ENCODE measurements at regions not wholly inside any gene's neighbourhood (a gene's known extent, or its start where the extent isn't known, plus 50 kb on each side); places are given as distances from the start of the nearest gene placed in this dataset.
"Not testable (repeated sequence)": the region's sequence is repeated elsewhere in the genome, so short reads cannot be mapped to it uniquely, and the experiment has no call there.

DNA sequence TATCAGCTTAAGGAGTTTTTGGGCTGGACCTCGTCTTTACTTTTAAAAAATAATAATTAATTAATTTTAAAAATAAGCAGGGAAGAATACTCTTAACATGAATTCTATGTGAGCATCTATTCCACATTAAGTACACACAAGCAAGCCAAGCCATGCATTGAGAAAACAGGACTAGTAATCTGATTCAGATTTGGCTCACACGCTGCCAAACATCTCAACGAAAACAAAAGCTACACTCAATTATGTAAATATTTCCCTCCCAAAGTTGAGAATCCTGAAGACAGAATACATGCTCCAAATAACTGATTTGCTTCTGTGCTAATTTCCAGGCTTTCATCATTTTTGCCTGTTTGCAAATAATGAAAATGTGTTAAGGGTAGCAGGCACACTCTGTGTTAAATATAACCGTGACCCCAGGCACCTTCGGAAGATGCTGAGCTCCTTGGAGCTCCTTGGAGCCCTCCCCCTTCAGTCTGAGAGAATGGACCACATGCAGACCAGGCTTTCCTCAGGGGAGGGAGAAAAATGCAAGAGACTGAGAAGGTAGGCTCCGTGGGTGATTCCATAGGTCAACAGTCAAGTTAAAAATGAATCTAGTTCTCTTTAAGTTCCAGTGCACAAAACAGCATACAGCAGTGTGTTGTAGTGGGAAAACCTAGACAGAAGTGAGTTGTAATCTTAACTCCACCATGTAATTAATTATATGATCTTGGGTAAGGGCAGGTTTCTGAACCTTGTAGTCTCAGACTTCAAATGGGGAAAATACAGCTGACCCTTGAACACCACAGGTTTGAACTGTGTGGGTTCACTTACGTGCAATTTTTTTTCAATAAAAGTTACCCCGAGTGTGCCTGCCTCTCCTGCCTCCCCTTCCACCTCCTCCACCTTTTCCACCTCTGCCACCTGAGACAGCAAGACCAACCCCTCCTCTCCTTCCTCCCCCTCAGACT is 161.3 kb upstream of the RREB1 start:
- DNase-seq (ENCODE audit: low spot score): no peak

DNA sequence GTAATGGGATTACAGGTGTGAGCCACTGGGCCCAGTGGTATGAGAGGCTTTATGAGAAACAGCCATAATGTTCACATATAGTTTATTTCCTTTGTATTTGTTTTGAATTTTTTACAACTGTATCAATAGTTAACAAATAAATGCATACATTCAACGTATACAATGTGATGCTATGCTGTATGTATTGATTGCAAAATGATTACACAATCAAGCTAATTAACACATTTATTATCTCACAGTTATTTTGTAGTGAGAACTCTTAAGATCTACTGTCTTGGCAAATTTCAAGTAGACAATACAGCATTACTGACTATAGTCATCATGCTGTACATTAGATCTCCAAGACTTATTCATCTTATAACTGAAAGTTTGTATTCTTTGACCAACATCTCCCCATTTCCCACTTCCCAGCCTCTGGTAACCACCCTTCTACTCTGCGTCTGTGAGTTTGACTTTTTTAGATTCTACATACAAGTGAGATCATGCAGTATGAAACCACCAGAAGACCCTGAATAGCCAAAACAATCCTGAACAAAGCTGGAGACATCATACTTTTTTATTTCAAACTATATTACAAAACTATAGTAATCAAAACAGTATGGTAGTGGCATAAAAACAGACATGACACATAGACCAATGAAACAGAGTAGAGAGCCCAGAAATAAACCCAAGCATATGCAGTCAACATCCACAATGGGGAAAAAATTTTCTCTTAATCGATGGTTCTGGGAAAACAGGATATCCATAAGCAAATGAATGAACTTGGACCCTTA is 157.2 kb upstream of the RREB1 start:
- no peak for DNase-seq (ENCODE audit: low spot score)

GRCh38 chr6:6951355-6951754 is 156.4 kb upstream of the RREB1 start:
- no peak for DNase-seq (ENCODE audit: low spot score)

DNA sequence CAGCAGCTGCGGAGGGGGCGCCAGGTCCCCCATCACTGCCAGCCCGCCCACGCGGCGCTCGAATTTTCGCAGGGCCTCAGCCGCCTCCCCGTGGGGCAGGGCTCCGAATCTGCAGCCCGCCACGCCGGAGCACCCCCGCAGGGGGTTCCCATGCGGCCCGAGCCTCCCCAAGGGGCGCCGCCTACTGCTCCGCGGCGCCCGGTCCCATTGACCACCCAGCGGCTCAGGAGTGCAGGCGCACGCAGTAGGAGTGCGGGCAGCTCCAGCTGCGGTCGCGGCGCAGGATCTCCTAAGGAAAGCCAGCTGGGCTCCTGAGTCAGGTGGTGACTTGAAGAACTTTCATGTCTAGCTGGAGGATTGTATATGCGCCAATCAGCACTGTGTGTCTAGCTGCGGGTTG is 155.3 kb upstream of the RREB1 start:
- no peak for DNase-seq (ENCODE audit: low spot score)

- not testable (repeated sequence) for DNase-seq (ENCODE audit: low spot score)
Measured at GRCh38 chr6:6952927-6953326, 154.8 kb upstream of the RREB1 start.

DNA sequence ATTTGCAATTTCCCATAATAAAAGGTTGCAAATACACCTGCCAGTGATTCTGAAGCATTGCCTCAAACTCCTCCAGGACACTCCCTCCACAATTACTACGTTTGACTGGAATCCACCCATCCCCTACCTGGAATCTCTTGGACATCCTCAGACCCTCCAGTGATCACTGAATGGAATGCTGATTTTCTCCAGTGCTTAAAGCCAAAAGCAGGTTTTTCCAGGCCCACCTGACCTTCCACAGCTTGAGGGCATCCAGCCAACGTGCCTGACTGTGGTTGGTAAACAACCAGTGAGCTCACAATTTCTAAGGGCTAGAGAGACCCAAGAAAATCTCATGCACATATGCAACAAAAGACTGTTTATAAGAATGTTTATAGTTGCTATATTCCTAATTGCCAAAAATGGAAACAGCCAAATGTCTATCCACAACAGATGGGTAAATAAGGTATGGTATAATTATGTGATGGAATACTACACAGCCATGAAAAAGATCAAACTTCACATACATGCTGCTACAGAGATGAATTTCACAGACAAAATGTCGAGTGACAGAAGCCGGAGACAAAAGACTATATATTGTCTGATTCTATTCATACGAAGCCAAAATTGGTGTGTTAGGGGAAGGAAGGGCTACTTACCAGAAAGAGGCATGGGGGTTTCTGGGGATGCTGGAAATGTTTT is 147.1 kb upstream of the RREB1 start:
- DNase-seq (ENCODE audit: low spot score): no peak

GRCh38 chr6:6962086-6962485 is 145.7 kb upstream of the RREB1 start:
- no peak for DNase-seq (ENCODE audit: low spot score)

DNA sequence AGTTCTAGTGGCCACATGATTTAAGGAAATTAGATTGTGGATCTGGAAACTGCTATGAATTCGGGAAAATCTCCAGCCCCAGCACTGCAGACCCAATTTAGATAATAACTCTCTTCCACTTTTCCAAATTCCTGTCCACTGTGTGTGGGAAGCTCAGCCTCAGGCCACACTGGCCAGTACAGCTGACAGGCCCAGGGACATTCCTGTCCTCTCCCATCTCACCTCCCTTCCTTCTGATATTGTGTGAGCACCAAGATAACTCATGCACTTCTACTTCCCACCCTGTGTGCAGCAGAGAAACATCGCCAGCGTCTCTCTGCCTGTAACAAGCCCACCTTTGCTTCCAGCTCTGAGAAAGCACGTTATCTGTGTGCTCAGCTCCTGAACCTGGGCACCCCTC is 145.1 kb upstream of the RREB1 start:
- DNase-seq (ENCODE audit: low spot score): no peak

DNA sequence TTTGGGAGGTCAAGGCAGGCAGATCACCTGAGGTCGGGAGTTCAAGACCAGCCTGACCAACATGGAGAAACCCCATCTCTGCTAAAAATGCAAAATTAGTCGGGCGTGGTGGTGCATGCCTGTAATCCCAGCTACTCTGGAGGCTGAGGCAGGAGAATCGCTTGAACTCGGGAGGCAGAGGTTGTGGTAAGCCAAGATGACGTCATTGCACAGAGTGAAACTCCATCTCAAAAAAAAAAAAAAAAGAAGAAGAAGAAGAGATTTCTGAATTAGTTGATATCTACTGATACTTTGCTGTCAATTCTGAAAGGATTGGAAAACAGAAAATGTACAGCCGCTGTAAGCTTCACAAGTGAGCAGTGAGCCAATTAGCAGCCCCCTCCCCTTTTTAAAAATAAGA is 144.4 kb upstream of the RREB1 start:
- not testable (repeated sequence) for DNase-seq (ENCODE audit: low spot score)

DNA sequence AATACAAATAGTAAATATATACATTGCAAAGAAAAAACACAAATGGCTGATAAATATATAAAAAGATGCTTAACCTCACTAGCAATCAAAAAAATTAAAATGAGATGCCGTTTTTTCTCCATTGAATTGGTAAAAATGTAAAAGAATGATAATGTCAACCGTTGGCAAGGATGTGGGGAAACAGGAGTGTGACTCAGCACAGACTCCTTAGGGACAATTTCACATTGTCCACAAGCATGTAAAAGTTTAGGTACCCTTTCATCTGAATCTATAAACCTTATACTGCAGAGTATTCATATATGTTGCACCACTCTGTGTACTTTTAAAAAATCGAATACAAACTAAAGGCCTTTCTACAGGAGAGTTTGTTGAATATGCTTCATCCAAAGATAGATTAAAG is 143.1 kb upstream of the RREB1 start:
- DNase-seq (ENCODE audit: low spot score): no peak

- no peak for DNase-seq (ENCODE audit: low spot score)
Measured at GRCh38 chr6:6966127-6966526, 141.6 kb upstream of the RREB1 start.

- DNase-seq (ENCODE audit: low spot score): no peak
Measured at GRCh38 chr6:6966569-6966968, 141.2 kb upstream of the RREB1 start.

DNA sequence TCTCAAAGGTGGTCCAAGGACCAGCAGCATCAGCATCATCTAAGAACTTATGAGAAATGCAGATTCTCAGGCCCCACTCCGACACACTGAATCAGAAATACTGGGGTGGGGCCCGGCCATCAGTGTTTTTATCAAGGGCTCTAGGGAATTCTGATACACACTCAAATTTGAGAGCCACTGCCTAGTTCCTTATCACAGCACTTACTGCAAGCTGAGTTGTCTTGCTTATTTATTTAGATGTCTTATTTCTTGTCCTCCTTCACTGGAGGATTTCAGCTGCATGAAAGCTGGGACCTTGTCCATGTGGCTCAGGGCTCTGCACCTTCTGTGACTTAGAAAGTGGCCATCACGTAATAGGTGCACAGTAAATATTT is 139.4 kb upstream of the RREB1 start:
- no peak for DNase-seq (ENCODE audit: low spot score)

DNA sequence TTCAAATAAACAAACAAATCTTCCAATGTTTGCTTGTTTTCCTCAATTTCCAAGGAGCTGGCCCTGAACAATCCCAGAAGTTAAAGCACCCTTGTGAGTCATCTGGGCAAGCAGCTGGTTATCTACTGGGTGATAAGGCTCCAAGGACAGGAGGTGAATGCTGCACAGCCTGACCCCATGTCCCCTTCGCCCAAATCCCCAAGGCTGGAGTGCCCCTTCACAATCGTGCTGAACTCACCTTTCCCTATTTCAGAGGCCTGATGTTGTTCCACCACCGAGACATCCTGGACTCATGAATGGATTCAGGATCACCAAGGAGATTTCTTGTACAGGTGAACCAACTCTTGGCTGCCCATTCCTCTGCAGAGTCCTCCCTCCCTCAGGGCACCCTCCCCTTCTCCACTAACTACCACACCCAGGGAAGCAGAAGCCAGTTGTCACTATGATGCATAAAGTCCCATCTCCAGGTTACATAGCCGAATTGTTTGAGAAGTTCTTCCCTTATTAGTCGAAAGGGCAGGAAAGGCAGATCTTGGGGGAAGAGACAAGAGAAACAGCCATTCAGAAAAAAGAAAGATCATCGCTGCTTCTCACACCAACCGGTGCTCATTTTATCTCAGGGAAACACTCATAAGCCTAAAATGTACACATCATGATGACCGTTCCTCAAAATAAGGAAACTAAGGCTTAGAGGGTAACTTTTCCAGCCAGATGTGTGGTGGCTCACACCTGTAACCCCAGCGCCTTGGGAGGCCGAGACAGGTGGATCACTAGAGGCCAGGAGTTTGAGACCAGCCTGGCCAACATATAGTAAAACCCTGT is 138.8 kb upstream of the RREB1 start:
- no peak for DNase-seq (ENCODE audit: low spot score)

DNA sequence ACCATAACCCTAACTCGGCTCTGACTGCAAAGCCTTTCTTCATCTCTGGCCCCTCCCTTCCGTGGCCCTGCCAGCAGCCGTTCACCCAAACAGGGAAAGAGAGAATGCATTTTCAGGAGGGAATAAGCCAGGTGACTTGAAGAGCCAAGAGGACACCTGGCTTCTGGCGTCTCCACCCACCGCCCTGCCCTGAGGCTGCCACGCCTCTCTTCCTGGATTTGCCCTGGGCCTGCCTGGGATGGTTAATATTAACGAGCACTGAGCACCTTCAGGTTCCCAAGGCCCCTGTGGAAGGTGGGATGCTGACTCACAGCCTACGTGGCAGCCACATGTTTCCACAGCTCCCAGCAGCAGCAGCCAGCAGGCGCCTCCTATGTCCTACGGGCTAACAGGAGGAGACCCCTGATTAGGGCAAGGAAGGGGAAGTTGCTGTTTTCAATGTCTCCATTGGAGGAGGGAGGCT is 138.0 kb upstream of the RREB1 start:
- peak; percentile 94 for DNase-seq (ENCODE audit: low spot score)

- DNase-seq (ENCODE audit: low spot score): no peak
Measured at GRCh38 chr6:6970851-6971250, 136.9 kb upstream of the RREB1 start.

GRCh38 chr6:6971369-6971768 is 136.4 kb upstream of the RREB1 start:
- DNase-seq (ENCODE audit: low spot score): no peak

- DNase-seq (ENCODE audit: low spot score): no peak
Measured at GRCh38 chr6:6972456-6972855, 135.3 kb upstream of the RREB1 start.

DNA sequence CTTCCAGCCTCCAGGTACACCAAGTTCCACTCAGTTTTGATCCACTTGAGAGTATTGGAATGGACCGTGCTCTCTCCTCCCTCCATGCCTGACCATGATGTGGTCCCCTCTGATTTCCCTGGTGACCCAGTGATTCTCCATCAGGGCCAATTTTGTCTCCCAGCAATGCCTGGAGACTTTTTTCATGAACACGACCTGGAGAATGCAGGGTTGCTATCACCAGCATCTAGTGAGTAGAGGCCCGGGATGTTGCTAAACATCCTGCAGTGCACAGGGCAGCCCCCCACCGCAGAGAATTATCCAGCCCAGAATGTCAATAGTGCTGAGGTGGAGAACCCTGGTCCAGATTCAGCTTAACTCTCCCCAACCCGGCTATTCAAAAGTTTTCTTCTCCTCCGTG is 134.0 kb upstream of the RREB1 start:
- DNase-seq (ENCODE audit: low spot score): no peak

- DNase-seq (ENCODE audit: low spot score): no peak
Measured at GRCh38 chr6:6975459-6976111, 132.2 kb upstream of the RREB1 start.

DNA sequence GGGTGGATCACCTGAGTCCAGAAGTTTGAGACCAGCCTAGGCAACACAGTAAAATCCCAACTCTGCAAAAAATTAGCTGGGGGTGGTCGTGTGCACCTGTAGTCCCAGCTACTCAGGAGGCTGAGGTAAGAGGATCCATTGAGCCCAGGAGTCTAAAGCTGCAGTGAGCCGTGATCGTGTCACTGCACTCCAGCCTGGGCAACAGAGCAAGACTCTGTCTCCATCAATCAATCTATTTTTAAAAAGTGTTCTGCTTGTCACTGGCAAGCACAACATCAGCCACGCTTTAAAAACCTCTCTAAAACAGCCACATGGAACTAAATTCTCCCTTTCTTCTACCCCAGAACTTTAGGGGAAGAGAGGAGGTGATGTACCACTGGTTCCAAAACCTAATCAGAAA is 131.6 kb upstream of the RREB1 start:
- no peak for DNase-seq (ENCODE audit: low spot score)

All from SW480 (cell line).